ENCODE measurements at regions not wholly inside any gene's neighbourhood (a gene's known extent, or its start where the extent isn't known, plus 50 kb on each side); places are given as distances from the start of the nearest gene placed in this dataset.

- TF ChIP-seq, protein P1, sequence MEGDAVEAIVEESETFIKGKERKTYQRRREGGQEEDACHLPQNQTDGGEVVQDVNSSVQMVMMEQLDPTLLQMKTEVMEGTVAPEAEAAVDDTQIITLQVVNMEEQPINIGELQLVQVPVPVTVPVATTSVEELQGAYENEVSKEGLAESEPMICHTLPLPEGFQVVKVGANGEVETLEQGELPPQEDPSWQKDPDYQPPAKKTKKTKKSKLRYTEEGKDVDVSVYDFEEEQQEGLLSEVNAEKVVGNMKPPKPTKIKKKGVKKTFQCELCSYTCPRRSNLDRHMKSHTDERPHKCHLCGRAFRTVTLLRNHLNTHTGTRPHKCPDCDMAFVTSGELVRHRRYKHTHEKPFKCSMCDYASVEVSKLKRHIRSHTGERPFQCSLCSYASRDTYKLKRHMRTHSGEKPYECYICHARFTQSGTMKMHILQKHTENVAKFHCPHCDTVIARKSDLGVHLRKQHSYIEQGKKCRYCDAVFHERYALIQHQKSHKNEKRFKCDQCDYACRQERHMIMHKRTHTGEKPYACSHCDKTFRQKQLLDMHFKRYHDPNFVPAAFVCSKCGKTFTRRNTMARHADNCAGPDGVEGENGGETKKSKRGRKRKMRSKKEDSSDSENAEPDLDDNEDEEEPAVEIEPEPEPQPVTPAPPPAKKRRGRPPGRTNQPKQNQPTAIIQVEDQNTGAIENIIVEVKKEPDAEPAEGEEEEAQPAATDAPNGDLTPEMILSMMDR (conservative IDR thresholded peaks at IDR 0.05; ENCODE audit: control insufficient read depth, insufficient read depth, low read depth, low read length), result no peak
- DNase-seq (ENCODE audit: low read depth), result no peak
- H3K4me3 ChIP-seq (ENCODE audit: control insufficient read depth, low read depth, low read length), result no peak overlapping the region
Measured at GRCh38 chr5:166505544-166505943, 1785.9 kb upstream of the WWC1 start.

GRCh38 chr5:166507810-166508425 is 1783.5 kb upstream of the WWC1 start:
- no peak for DNase-seq (ENCODE audit: low read depth)
- H3K4me3 ChIP-seq (ENCODE audit: control insufficient read depth, low read depth, low read length), result no peak overlapping the region
- TF ChIP-seq, protein P1 (conservative IDR thresholded peaks at IDR 0.05; ENCODE audit: control insufficient read depth, insufficient read depth, low read depth, low read length), result no peak

- TF ChIP-seq, protein P1 (conservative IDR thresholded peaks at IDR 0.05; ENCODE audit: control insufficient read depth, insufficient read depth, low read depth, low read length), result no peak
- no peak overlapping the region for H3K4me3 ChIP-seq (ENCODE audit: control insufficient read depth, low read depth, low read length)
- DNase-seq (ENCODE audit: low read depth), result peak; percentile 7
Measured at GRCh38 chr5:166509085-166509484, 1782.4 kb upstream of the WWC1 start.

GRCh38 chr5:166517976-166518375 is 1773.5 kb upstream of the WWC1 start:
- TF ChIP-seq, protein P1 (conservative IDR thresholded peaks at IDR 0.05; ENCODE audit: control insufficient read depth, insufficient read depth, low read depth, low read length), result no peak
- H3K4me3 ChIP-seq (ENCODE audit: control insufficient read depth, low read depth, low read length), result no peak overlapping the region

GRCh38 chr5:166523206-166523605 is 1768.2 kb upstream of the WWC1 start:
- no peak for DNase-seq (ENCODE audit: low read depth)
- TF ChIP-seq, protein P1 (conservative IDR thresholded peaks at IDR 0.05; ENCODE audit: control insufficient read depth, insufficient read depth, low read depth, low read length), result no peak
- no peak overlapping the region for H3K4me3 ChIP-seq (ENCODE audit: control insufficient read depth, low read depth, low read length)

More at GRCh38 chr5:166517976-166518375, 1773.5 kb upstream of the WWC1 start:
- no peak for DNase-seq (ENCODE audit: low read depth)

- TF ChIP-seq, protein P1 (conservative IDR thresholded peaks at IDR 0.05; ENCODE audit: control insufficient read depth, insufficient read depth, low read depth, low read length), result no peak
- no peak overlapping the region for H3K4me3 ChIP-seq (ENCODE audit: control insufficient read depth, low read depth, low read length)
- DNase-seq (ENCODE audit: low read depth), result no peak
Measured at GRCh38 chr5:166529200-166529599, 1762.2 kb upstream of the WWC1 start.
